Mesendoderm (in vitro differentiated cells): ENCODE measurements at regions not wholly inside any gene's neighbourhood (a gene's known extent, or its start where the extent isn't known, plus 50 kb on each side); places are given as distances from the start of the nearest gene placed in this dataset.

Experiments used
- DNase-seq: peaks from one replicate; pipeline ENCODE4 v3.0.0; 2013
- H2AK5ac ChIP-seq: 2 replicates; pipeline ENCODE4 v1.6.1; 2013; ENCODE audit warnings: low read length, inconsistent platforms
- H2BK120ac ChIP-seq: 2 replicates; pipeline ENCODE4 v1.6.1; 2013; ENCODE audit warnings: low read depth, mild to moderate bottlenecking, low read length, moderate library complexity, mixed read lengths
- H2BK15ac ChIP-seq: replicated peaks from 2 replicates; pipeline ENCODE4 v1.6.1; 2013; ENCODE audit warnings: low read depth, mild to moderate bottlenecking, moderate library complexity
- H2BK5ac ChIP-seq: 2 replicates; pipeline ENCODE4 v1.6.1; 2013; ENCODE audit warnings: low read length, inconsistent platforms
- H3K18ac ChIP-seq: 2 replicates; pipeline ENCODE4 v1.6.1; 2013; ENCODE audit warnings: mild to moderate bottlenecking, low read length, mixed read lengths
- H3K23ac ChIP-seq: one replicate; pipeline ENCODE4 v1.6.1; 2013; ENCODE audit warnings: low read length
- H3K27ac ChIP-seq: 2 replicates; pipeline ENCODE4 v1.5.1; 2013; ENCODE audit warnings: low read depth, mild to moderate bottlenecking, inconsistent platforms, low read length, moderate library complexity
- H3K27me3 ChIP-seq: 2 replicates; pipeline ENCODE4 v1.6.1; 2013; ENCODE audit warnings: low read length, control low read depth, mild to moderate bottlenecking, inconsistent platforms; ENCODE audit not compliant: insufficient read depth, poor library complexity
- H3K36me3 ChIP-seq: 2 replicates; pipeline ENCODE4 v1.6.1; 2013; ENCODE audit warnings: low read length, inconsistent platforms; ENCODE audit not compliant: control insufficient read depth, insufficient read depth
- H3K4ac ChIP-seq: one replicate; pipeline ENCODE4 v1.6.1; 2013; ENCODE audit warnings: low read depth, mild to moderate bottlenecking, low read length, moderate library complexity
- H3K4me1 ChIP-seq: 2 replicates; pipeline ENCODE4 v1.6.1; 2013; ENCODE audit warnings: low read depth, low read length, inconsistent platforms; ENCODE audit not compliant: control insufficient read depth
- H3K4me2 ChIP-seq: 2 replicates; pipeline ENCODE4 v1.6.1; 2013; ENCODE audit warnings: low read length
- H3K4me3 ChIP-seq: 2 replicates; pipeline ENCODE4 v1.5.1; 2013; ENCODE audit warnings: mild to moderate bottlenecking, low read length
- H3K56ac ChIP-seq: one replicate; pipeline ENCODE4 v1.6.1; 2013; ENCODE audit warnings: low read length
- H3K79me1 ChIP-seq: 2 replicates; pipeline ENCODE4 v1.6.1; 2013; ENCODE audit warnings: low read length, inconsistent platforms
- H3K79me2 ChIP-seq: 2 replicates; pipeline ENCODE4 v1.6.1; 2013; ENCODE audit warnings: mild to moderate bottlenecking, low read length; ENCODE audit not compliant: control insufficient read depth, insufficient read depth
- H3K9ac ChIP-seq: 2 replicates; pipeline ENCODE4 v1.6.1; 2013; ENCODE audit warnings: low read length, inconsistent platforms
- H4K5ac ChIP-seq: one replicate; pipeline ENCODE4 v1.6.1; 2013; ENCODE audit warnings: low read length
- H4K8ac ChIP-seq: one replicate; pipeline ENCODE4 v1.6.1; 2013; ENCODE audit warnings: low read depth, mild to moderate bottlenecking, control low read depth, low read length, moderate library complexity
- WGBS: extraction: QIAGEN DNeasy Blood & Tissue Kit; methylation state at CpG from one replicate; pipeline ENCODE4 v1.1.7; 2013; ENCODE audit warnings: low lambda C conversion rate, missing lambda C conversion rate; ENCODE audit not compliant: insufficient coverage; ENCODE audit errors: extremely low coverage; 5-methylcytosine and 5-hydroxymethylcytosine counted together

- H3K4me1 ChIP-seq: peaks cover 5% of the 10 kb centered on the region
- no peak overlapping the region for H2BK120ac ChIP-seq
- H4K5ac ChIP-seq: no peak overlapping the region
- no peak overlapping the region for H2AK5ac ChIP-seq
- H3K9ac ChIP-seq: no peak overlapping the region
- H3K4ac ChIP-seq: no peak overlapping the region
- H2BK5ac ChIP-seq: no peak overlapping the region
- WGBS: no CpG with 5 or more reads among the region's 2 CpGs
- no peak for DNase-seq
- no peak overlapping the region for H4K8ac ChIP-seq
- no peak overlapping the region for H3K18ac ChIP-seq
- H3K4me2 ChIP-seq: no peak overlapping the region
- H3K56ac ChIP-seq: no peak overlapping the region
- no peaks in the 10 kb centered on the region for H3K79me1 ChIP-seq
- H3K27me3 ChIP-seq: no peaks in the 10 kb centered on the region
- no peaks in the 10 kb centered on the region for H3K79me2 ChIP-seq
- no peaks in the 10 kb centered on the region for H3K36me3 ChIP-seq
- no peak overlapping the region for H3K27ac ChIP-seq
- no peak overlapping the region for H2BK15ac ChIP-seq
- no peak overlapping the region for H3K4me3 ChIP-seq
- no peak overlapping the region for H3K23ac ChIP-seq
Observed at GRCh38 chr5:72633041-72633445, 125.8 kb upstream of the ZNF366 start.

GRCh38 chr5:72630721-72631120 lies 123.5 kb upstream of the ZNF366 start:
- H4K5ac ChIP-seq: no peak overlapping the region
- no peak overlapping the region for H3K4me3 ChIP-seq

GRCh38 chr5:72630081-72630480 lies 122.9 kb upstream of the ZNF366 start:
- Histone ChIP-seq H3K4ac (no peak overlapping the region), H3K4me2 (no peak overlapping the region), H4K5ac (no peak overlapping the region), H3K4me1 (peaks cover 5% of the 10 kb centered on the region), H3K9ac (no peak overlapping the region), H3K4me3 (no peak overlapping the region), H3K79me1 (no peaks in the 10 kb centered on the region), H4K8ac (no peak overlapping the region), H3K23ac (no peak overlapping the region), H3K18ac (no peak overlapping the region), H3K79me2 (no peaks in the 10 kb centered on the region), H3K36me3 (no peaks in the 10 kb centered on the region), H2AK5ac (no peak overlapping the region), H2BK120ac (no peak overlapping the region), H2BK5ac (no peak overlapping the region), H2BK15ac (no peak overlapping the region), H3K27ac (no peak overlapping the region), H3K27me3 (no peaks in the 10 kb centered on the region), H3K56ac (no peak overlapping the region)
- WGBS: no CpG with 5 or more reads among the region's 2 CpGs
- no peak for DNase-seq

More at GRCh38 chr5:72630721-72631120, 123.5 kb upstream of the ZNF366 start:
- Histone ChIP-seq H3K4me1 (peaks cover 5% of the 10 kb centered on the region), H3K79me2 (no peaks in the 10 kb centered on the region), H3K18ac (no peak overlapping the region), H3K79me1 (no peaks in the 10 kb centered on the region), H2BK120ac (no peak overlapping the region), H3K27ac (no peak overlapping the region), H3K4me2 (no peak overlapping the region), H3K27me3 (no peaks in the 10 kb centered on the region), H2BK15ac (no peak overlapping the region), H2BK5ac (no peak overlapping the region), H3K4ac (no peak overlapping the region), H3K23ac (no peak overlapping the region), H4K8ac (no peak overlapping the region), H3K56ac (no peak overlapping the region), H3K36me3 (no peaks in the 10 kb centered on the region), H3K9ac (no peak overlapping the region), H2AK5ac (no peak overlapping the region)
- DNase-seq: no peak
- WGBS: no CpG with 5 or more reads among the region's 6 CpGs

DNA sequence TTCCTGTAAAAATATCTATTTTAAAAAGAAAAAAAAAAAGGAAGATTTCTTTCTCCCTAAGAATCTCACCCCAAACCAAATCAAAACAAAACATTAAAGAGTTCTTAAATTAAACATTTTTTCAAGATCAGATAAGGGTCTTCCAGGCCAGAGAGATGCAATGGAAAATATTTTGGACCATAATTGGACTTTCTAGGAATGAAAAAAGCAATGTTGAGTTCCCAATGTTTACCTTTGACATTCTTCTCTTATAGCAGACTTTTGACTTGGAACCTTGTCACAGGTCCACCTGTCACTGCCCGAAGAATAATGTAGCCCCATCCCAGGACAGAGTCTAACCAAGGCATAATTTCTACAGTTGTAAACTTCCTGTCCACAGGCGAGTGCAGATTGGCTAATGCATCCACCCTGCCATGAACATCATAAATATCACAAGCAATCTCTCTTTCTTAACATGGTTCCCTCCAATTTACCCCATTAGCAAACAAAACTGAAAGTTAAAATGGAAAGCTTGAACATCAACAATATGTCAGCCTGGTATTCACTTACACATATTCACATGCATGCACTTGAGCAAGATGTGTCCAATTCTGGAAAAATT lies 121.7 kb upstream of the ZNF366 start:
- Histone ChIP-seq H3K9ac (no peak overlapping the region), H2BK120ac (no peak overlapping the region), H4K8ac (no peak overlapping the region), H3K79me2 (no peaks in the 10 kb centered on the region), H3K4me3 (no peak overlapping the region), H2AK5ac (no peak overlapping the region), H4K5ac (no peak overlapping the region), H2BK15ac (no peak overlapping the region), H3K4me1 (peaks cover 2% of the 10 kb centered on the region), H3K27ac (no peak overlapping the region), H3K56ac (no peak overlapping the region), H3K18ac (no peak overlapping the region), H3K27me3 (no peaks in the 10 kb centered on the region), H3K36me3 (no peaks in the 10 kb centered on the region), H3K79me1 (no peaks in the 10 kb centered on the region), H3K23ac (no peak overlapping the region), H3K4ac (no peak overlapping the region), H3K4me2 (no peak overlapping the region), H2BK5ac (no peak overlapping the region)
- DNase-seq: no peak
- no CpG with 5 or more reads among the region's 2 CpGs for WGBS

GRCh38 chr5:72625332-72625731 lies 118.1 kb upstream of the ZNF366 start:
- no peak overlapping the region for H3K23ac ChIP-seq
- no peak overlapping the region for H4K8ac ChIP-seq
- H3K9ac ChIP-seq: no peak overlapping the region
- no peak overlapping the region for H2BK5ac ChIP-seq
- no peak overlapping the region for H3K18ac ChIP-seq
- no peak overlapping the region for H2AK5ac ChIP-seq
- H4K5ac ChIP-seq: no peak overlapping the region
- no peak for DNase-seq
- no peaks in the 10 kb centered on the region for H3K36me3 ChIP-seq
- no peak overlapping the region for H2BK120ac ChIP-seq
- H3K4ac ChIP-seq: no peak overlapping the region
- H3K79me1 ChIP-seq: no peaks in the 10 kb centered on the region
- H3K27me3 ChIP-seq: no peaks in the 10 kb centered on the region
- H3K4me3 ChIP-seq: no peak overlapping the region
- no peak overlapping the region for H2BK15ac ChIP-seq
- H3K4me1 ChIP-seq: peaks cover 5% of the 10 kb centered on the region
- H3K4me2 ChIP-seq: no peak overlapping the region
- no peak overlapping the region for H3K56ac ChIP-seq
- no peak overlapping the region for H3K27ac ChIP-seq
- no peaks in the 10 kb centered on the region for H3K79me2 ChIP-seq

GRCh38 chr5:72624641-72625236 lies 117.5 kb upstream of the ZNF366 start:
- Histone ChIP-seq H3K23ac (no peak overlapping the region), H3K27me3 (no peaks in the 10 kb centered on the region), H3K9ac (no peak overlapping the region), H2AK5ac (no peak overlapping the region), H4K5ac (no peak overlapping the region), H3K79me1 (no peaks in the 10 kb centered on the region), H3K4me1 (peaks cover 5% of the 10 kb centered on the region), H3K56ac (no peak overlapping the region), H2BK5ac (no peak overlapping the region), H4K8ac (peak overlapping the region; percentile 28), H2BK15ac (no peak overlapping the region), H3K4me3 (no peak overlapping the region), H3K4me2 (no peak overlapping the region), H3K18ac (no peak overlapping the region), H2BK120ac (no peak overlapping the region), H3K79me2 (no peaks in the 10 kb centered on the region), H3K4ac (no peak overlapping the region), H3K36me3 (no peaks in the 10 kb centered on the region), H3K27ac (no peak overlapping the region)
- no peak for DNase-seq
- no CpG with 5 or more reads among the region's 5 CpGs for WGBS
